Left ventricle myocardium inferior (tissue), 1 donor: ENCODE measurements at regions not wholly inside any gene's neighbourhood (a gene's known extent, or its start where the extent isn't known, plus 50 kb on each side); places are given as distances from the start of the nearest gene placed in this dataset.
"Not testable (repeated sequence)": the region's sequence is repeated elsewhere in the genome, so short reads cannot be mapped to it uniquely, and the experiment has no call there.

Source experiments
- DNase-seq: peaks from one replicate; pipeline ENCODE4 v3.0.0-alpha.2; 2020
- H3K27ac ChIP-seq: fragments of 200-600 bp; replicated peaks from 2 replicates; pipeline ENCODE4 v1.8.0; 2021
- H3K27me3 ChIP-seq: fragments of 200-600 bp; 2 replicates; pipeline ENCODE4 v1.8.0; 2021; ENCODE audit warnings: low read depth
- H3K36me3 ChIP-seq: fragments of 200-600 bp; 2 replicates; pipeline ENCODE4 v1.8.0; 2021
- H3K4me1 ChIP-seq: fragments of 200-600 bp; 2 replicates; pipeline ENCODE4 v1.8.0; 2021
- H3K4me3 ChIP-seq: fragments of 200-600 bp; 2 replicates; pipeline ENCODE4 v1.8.0; 2021; ENCODE audit warnings: mild to moderate bottlenecking, moderate library complexity
- H3K9me3 ChIP-seq: fragments of 200-600 bp; replicated peaks from 2 replicates; pipeline ENCODE4 v1.8.0; 2021
- intact Hi-C: fragments of 100-400 bp; cut with micrococcal nuclease; formaldehyde crosslinking; loops from one replicate; pipeline ENCODE4 v1.11.0; 2022
- donor health status: DM: no; HTN: yes; CAD: no; lungs with severe emphysema.

DNA sequence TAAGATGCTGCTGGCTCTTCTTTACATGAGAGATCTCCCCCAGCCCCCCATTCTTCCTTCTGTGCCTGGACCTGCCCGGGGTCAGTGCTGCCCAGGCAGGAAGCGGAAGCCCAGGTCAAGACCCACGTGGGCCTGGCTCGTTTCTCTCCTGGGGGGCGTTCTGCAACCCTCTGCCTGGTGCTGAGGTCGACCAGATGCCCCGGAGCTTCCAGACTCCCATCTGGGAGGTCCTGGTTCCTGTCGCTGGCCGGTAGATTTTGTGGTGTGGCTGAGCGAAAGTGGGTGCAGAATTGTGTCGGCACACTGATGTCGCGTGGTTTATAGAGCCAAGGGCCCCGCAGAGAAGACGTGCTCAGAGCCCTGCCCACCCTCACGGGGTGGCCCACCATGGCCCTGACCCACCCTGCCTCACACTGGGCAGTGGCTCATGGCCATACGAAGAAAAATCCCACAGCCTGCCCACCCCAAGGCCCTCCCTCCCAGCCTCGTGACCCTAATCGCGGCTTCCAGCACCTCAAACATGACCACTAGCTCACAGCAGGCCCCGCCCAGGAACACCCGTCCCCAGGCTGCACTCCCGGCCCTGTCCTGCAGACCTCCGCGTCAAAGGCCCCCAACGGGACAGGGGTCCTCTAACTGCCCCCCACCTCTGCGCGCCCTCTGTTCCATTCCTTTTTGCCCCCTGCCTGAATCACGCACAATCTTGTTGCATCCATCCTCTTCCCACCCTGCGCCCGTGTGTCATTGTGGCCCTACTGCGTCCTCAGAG, 443.2 kb upstream of the ZNF722 start:
- H3K27ac ChIP-seq, H3K27me3 ChIP-seq, H3K9me3 ChIP-seq, H3K4me3 ChIP-seq, intact Hi-C loops, DNase-seq, H3K36me3 ChIP-seq, H3K4me1 ChIP-seq: not testable (repeated sequence)

GRCh38 chr7:63556223-63556622, 442.4 kb upstream of the ZNF722 start:
- H3K9me3 ChIP-seq, H3K4me3 ChIP-seq, H3K36me3 ChIP-seq, DNase-seq, H3K4me1 ChIP-seq, H3K27ac ChIP-seq, intact Hi-C loops, H3K27me3 ChIP-seq: not testable (repeated sequence)

DNA sequence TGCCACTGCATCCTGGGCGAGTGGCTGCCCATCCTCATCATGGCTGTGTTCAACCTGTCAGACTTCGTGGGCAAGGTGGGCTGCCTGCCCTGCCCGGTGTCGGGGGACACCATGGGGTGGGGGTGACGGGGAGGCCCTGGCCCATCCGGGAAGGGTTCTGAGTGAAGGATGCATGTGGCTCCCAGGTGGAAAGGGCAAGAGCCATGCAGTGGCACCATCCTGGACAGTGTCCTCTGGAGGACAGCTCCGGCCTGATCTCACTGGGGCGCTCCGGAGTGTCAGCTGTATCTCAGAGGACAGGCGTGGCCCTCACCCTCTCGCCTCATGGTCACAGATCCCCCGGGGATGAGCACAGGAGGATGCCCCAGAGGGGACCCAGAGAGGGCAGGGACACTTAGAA, 439.6 kb upstream of the ZNF722 start:
- H3K27ac ChIP-seq, H3K4me1 ChIP-seq, H3K36me3 ChIP-seq, DNase-seq, intact Hi-C loops, H3K4me3 ChIP-seq, H3K27me3 ChIP-seq: not testable (repeated sequence)
- peaks cover 13% of the 10 kb centered on the region for H3K9me3 ChIP-seq

DNA sequence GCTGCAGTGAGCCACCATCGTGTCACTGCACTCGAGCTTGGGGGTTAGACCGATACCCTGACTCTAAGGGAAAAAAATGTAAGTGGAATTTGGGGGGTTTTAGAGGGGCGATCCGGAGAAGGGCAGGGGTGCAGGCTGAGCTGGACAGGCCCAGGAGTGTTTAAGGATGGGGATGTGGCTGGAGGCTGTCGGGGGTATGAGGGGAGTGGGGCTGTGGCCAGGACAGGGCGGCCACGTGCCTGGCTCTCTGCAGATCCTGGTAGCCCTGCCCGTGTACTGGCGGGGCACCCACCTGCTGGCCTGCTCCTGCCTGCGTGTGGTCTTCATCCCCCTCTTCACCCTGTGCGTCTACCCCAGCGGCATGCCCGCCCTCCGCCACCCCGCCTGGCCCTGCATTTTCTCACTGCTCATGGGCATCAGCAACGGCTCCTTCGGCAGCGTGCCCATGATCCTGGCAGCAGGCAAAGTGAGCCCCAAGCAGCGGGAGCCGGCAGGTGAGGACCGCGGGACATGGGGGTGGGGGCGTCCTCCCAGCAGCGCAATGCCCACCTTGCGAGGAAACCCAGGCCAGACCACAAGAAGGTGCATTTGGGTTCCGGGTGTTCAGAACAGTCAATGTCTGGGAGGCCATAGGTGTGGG, 438.7 kb upstream of the ZNF722 start:
- H3K4me1 ChIP-seq, H3K27ac ChIP-seq, H3K27me3 ChIP-seq, intact Hi-C loops, H3K36me3 ChIP-seq, DNase-seq, H3K4me3 ChIP-seq: not testable (repeated sequence)
- peaks cover 15% of the 10 kb centered on the region for H3K9me3 ChIP-seq

GRCh38 chr7:63561911-63562310, 436.7 kb upstream of the ZNF722 start:
- intact Hi-C loops, H3K27me3 ChIP-seq, H3K4me1 ChIP-seq, H3K4me3 ChIP-seq, H3K27ac ChIP-seq, DNase-seq, H3K36me3 ChIP-seq: not testable (repeated sequence)
- H3K9me3 ChIP-seq = peaks cover 26% of the 10 kb centered on the region

- H3K4me3 ChIP-seq, intact Hi-C loops, H3K27ac ChIP-seq, DNase-seq, H3K36me3 ChIP-seq, H3K27me3 ChIP-seq, H3K4me1 ChIP-seq: not testable (repeated sequence)
- peaks cover 27% of the 10 kb centered on the region for H3K9me3 ChIP-seq
Measured at GRCh38 chr7:63562364-63563060, 436.1 kb upstream of the ZNF722 start.

DNA sequence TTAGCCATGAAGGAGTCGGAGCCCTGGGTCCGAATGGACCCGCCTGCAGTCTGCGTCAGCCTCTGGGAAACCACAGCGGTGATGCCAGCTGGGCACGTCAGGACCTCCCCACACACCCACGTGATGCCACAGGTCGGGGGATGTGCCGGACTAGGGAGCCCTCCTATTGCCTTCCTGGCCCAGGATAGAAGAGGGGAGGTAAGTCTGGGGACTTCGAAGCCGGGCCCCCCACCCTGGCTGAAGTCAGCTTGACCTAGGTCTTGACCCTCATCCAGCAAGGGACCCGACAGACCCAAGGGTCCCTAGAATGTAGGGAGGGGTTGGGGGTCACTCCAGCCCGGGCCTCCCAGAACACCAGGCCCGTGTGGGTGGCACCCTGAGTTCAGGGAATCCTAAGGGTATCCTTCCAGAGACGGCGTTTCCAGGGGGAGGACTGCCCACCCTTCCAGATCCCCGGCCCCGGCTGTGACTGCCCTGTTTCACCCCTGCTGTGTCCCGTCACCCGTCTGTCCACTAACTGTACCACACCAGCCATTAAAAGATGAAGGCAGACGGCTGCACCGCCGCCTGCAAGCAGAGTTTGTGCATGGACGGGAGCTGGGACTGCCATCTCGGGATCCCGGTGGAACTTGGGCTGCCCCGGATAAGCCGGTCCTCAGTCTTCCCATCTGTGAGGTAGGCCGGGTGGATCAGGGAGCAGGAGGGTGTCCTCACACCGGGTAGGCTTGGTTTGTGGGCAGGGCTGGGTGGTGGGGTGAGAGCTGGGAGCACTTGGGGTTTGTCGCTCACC, 435.3 kb upstream of the ZNF722 start:
- H3K27me3 ChIP-seq, H3K27ac ChIP-seq, intact Hi-C loops, H3K4me3 ChIP-seq, DNase-seq, H3K4me1 ChIP-seq, H3K36me3 ChIP-seq: not testable (repeated sequence)
- peaks cover 27% of the 10 kb centered on the region for H3K9me3 ChIP-seq

- H3K27ac ChIP-seq, DNase-seq, intact Hi-C loops, H3K27me3 ChIP-seq, H3K36me3 ChIP-seq, H3K4me1 ChIP-seq, H3K4me3 ChIP-seq: not testable (repeated sequence)
- H3K9me3 ChIP-seq = peaks cover 26% of the 10 kb centered on the region
Measured at GRCh38 chr7:63564882-63565281, 433.8 kb upstream of the ZNF722 start.

- intact Hi-C loops, H3K36me3 ChIP-seq, H3K4me1 ChIP-seq, H3K4me3 ChIP-seq, DNase-seq, H3K27me3 ChIP-seq, H3K27ac ChIP-seq: not testable (repeated sequence)
- peaks cover 28% of the 10 kb centered on the region for H3K9me3 ChIP-seq
Measured at GRCh38 chr7:63566886-63567285, 431.8 kb upstream of the ZNF722 start.

GRCh38 chr7:63567636-63568035, 431.0 kb upstream of the ZNF722 start:
- peaks cover 24% of the 10 kb centered on the region for H3K9me3 ChIP-seq
- H3K36me3 ChIP-seq, H3K4me3 ChIP-seq, H3K27me3 ChIP-seq, DNase-seq, H3K27ac ChIP-seq, intact Hi-C loops, H3K4me1 ChIP-seq: not testable (repeated sequence)

GRCh38 chr7:63568571-63569313, 429.9 kb upstream of the ZNF722 start:
- H3K27me3 ChIP-seq, DNase-seq, H3K27ac ChIP-seq, H3K4me3 ChIP-seq, H3K36me3 ChIP-seq, intact Hi-C loops, H3K4me1 ChIP-seq: not testable (repeated sequence)
- peaks cover 20% of the 10 kb centered on the region for H3K9me3 ChIP-seq

DNA sequence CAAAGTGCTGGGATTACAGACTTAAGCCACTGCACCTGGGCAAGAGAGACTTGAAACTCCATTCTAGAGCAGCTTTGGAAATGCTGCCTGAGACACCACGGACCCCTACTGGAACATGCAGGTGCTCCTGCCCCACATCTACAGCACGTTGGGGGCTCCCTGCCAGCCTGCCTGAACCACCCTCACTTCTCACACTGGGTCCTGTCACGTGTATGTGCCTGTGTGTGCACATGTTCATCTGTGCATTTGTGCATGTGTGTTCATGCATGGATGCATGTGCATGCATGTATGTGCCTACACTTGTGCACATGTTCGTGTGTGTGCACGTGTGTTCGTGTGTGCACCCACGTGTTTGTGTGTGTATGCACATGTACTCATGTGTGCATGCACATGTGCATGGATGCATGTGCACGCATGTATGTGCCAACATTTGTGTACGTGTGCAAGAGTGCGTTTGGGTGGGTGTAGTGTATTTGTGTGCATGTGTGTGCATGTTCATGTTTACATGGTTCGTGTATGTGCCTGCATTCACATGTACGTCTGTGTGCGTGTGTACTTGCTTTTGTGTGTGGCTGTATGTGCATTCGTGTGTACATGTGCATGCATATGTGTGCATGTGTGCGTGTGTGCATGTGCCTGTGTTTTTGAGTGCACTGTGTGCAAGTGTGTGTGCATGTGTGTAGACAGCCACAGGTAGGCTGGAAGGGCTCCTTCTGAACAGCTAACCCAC, 428.1 kb upstream of the ZNF722 start:
- H3K36me3 ChIP-seq, DNase-seq, H3K4me3 ChIP-seq, H3K27ac ChIP-seq, intact Hi-C loops, H3K27me3 ChIP-seq, H3K4me1 ChIP-seq: not testable (repeated sequence)
- H3K9me3 ChIP-seq = peaks cover 17% of the 10 kb centered on the region
